Sigmoid colon (tissue), 4 donors: ENCODE measurements at regions not wholly inside any gene's neighbourhood (a gene's known extent, or its start where the extent isn't known, plus 50 kb on each side); places are given as distances from the start of the nearest gene placed in this dataset.

Experiments
- CTCF ChIP-seq, 4 experiments: fragments of 450-650 bp in 3 of 4; fragments of 200-600 bp in 1 of 4; IDR thresholded peaks; one replicate each; pipeline ENCODE4 v1.5.1; 2016 to 2019; ENCODE audit warnings: antibody characterized with exemption in 4 of 4, mild to moderate bottlenecking in 3 of 4, moderate library complexity in 2 of 4
- EP300 ChIP-seq, 4 donors: sonication (generic); formaldehyde crosslinking; IDR thresholded peaks; one replicate each; pipeline ENCODE4 v1.6.1; 2017; ENCODE audit warnings: antibody characterized with exemption in 4 of 4
- POLR2A ChIP-seq, 2 donors: fragments of 450-650 bp; IDR thresholded peaks; one replicate each; pipeline ENCODE4 v1.6.1; 2016; ENCODE audit warnings: antibody characterized with exemption in 2 of 2, mild to moderate bottlenecking in 2 of 2, moderate library complexity in 2 of 2
- POLR2AphosphoS5 ChIP-seq, 4 donors: sonication (generic); formaldehyde crosslinking; IDR thresholded peaks; one replicate each; pipeline ENCODE4 v1.6.1; 2017; ENCODE audit warnings: antibody characterized with exemption in 4 of 4

- TF ChIP-seq POLR2AphosphoS5 (IDR thresholded peaks at IDR 0.05) (no peak), CTCF (IDR thresholded peaks at IDR 0.05) (no peak), EP300 (IDR thresholded peaks at IDR 0.05) (no peak), POLR2A (IDR thresholded peaks at IDR 0.05) (no peak)
Measured at GRCh38 chr3:176916777-176917176, 280.5 kb downstream of the TBL1XR1 start.
